NCI-H187 (cell line): ENCODE measurements at regions not wholly inside any gene's neighbourhood (a gene's known extent, or its start where the extent isn't known, plus 50 kb on each side); places are given as distances from the start of the nearest gene placed in this dataset.

ENCODE experiments used
- DNase-seq, 2 experiments: peaks; one replicate each; lab custom pipeline; 2025; lab: John Stamatoyannopoulos, UW

- DNase-seq: no peak
Observed at GRCh38 chr1:88376421-88376820, 307.7 kb upstream of the PKN2 start.

DNA sequence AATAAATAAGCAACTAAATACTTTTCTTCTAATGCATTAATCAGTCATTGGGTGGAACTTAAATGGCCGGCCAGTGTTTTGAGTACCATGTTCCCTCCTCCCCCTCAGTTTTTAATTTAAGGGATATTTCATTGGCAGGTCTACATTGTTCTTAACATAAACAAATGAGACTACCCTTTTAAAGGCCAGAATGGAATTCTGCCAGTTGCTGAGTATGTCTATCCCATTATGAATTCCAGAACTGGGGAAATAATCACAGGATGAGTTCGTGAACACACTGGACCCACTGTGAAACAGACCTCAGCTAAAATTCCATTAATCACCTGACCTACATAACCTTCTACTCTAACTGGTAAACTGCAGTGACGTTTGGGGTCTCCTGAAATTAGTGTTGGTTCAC lies 305.5 kb upstream of the PKN2 start:
- DNase-seq: no peak

DNA sequence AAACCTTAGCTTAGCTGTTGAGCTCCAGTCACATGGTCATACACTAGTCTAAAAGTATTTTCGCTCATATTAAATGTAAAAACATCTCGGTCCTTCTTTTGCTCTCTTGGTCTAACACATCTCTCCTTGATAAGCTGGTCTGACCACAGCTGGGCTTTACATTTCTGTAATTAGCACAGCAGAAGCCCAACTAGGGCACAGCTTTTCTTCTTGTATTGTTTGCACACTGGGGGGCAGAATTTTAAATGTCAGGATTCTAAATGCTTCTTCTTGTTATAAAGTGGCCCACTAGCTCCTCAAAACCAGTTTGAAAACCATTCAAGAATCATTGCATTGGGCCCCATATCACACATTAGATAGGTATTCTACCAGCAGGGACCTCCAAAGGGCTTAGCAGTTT lies 289.1 kb upstream of the PKN2 start:
- DNase-seq: no peak

GRCh38 chr1:88398338-88398737 lies 285.7 kb upstream of the PKN2 start:
- DNase-seq: no peak

- no peak for DNase-seq
Observed at GRCh38 chr1:88399690-88400089, 284.4 kb upstream of the PKN2 start.

DNA sequence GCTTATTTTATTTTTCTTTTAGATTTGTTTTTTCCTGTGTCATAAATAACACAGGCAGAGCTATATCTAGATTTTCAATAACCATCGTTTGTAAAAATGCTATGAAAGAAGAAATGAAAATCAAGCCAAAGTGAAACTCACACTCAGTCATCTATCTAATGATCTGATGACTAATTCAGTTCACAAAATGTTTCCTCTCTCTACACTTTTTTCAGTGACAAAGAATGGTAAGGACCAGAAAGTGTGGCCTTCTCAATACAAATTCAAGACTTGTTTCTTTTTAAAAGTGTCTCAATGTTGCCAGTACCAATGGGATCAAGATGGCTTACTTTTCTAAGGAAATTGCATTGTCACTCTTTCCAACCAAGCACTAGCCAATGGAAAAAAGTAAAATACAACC lies 282.8 kb upstream of the PKN2 start:
- no peak for DNase-seq

DNA sequence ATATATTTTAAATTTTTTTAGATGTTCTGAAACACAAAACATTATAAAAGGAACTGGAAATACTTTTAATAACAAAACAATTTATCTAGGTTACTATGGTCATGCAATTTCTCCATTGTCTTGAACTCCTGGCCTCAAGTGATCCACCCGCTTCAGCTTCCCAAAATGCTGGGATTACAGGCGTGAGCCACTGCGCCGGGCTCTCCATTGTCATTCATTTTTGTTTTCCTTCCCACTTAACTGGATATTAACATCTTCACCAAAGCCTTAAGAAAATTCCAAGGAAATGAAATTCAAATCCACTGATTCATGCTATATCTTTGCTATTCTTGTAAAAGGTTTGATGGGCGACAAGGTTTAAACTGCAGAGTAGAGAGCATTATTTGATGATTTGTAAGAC lies 279.5 kb upstream of the PKN2 start:
- no peak for DNase-seq

GRCh38 chr1:88407248-88407647 lies 276.8 kb upstream of the PKN2 start:
- DNase-seq: no peak

GRCh38 chr1:88421997-88422396 lies 262.1 kb upstream of the PKN2 start:
- no peak for DNase-seq

DNA sequence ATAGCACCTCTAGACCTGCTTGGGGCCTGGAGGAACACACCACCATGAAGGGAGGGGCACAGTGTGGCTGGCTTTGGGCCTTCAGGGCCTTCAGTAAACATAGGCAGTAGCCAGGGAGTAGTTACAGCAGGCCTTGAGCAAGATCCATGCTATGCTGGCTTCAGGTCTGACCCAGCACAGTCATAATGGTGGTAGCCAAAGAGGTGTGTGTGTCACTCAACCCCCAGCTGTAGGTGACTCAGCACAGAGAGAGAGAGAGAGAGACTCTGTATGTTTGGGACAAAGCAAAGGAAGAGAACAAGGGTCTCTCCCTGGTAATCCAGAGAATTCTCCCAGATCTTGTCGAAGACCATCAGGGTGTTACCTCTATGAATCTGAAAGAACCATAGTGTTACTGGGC lies 250.5 kb upstream of the PKN2 start:
- no peak for DNase-seq

GRCh38 chr1:88434836-88435235 lies 249.2 kb upstream of the PKN2 start:
- no peak for DNase-seq

- no peak for DNase-seq
Observed at GRCh38 chr1:88441022-88441421, 243.1 kb upstream of the PKN2 start.

- DNase-seq: no peak
Observed at GRCh38 chr1:88451856-88452255, 232.2 kb upstream of the PKN2 start.

- no peak for DNase-seq
Observed at GRCh38 chr1:88453295-88453694, 230.8 kb upstream of the PKN2 start.

DNA sequence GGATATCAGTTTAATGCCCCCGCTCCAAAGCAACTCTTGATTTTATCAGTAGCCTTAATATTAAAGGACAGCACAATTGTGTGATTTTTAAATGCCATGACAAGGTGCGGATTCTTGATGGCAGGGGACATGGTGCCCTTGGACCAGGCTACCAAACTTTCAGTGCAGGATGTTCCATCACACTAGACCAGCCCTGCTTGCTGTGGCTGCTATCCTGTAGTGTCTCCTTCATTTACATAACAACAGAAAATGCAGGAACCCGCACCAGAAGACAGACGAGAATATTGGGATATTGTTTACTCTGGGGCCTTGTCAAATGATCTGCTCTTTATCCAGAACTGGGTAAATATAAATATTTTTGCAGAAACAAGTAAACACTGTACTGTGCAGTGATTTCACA lies 229.3 kb upstream of the PKN2 start:
- DNase-seq: no peak

DNA sequence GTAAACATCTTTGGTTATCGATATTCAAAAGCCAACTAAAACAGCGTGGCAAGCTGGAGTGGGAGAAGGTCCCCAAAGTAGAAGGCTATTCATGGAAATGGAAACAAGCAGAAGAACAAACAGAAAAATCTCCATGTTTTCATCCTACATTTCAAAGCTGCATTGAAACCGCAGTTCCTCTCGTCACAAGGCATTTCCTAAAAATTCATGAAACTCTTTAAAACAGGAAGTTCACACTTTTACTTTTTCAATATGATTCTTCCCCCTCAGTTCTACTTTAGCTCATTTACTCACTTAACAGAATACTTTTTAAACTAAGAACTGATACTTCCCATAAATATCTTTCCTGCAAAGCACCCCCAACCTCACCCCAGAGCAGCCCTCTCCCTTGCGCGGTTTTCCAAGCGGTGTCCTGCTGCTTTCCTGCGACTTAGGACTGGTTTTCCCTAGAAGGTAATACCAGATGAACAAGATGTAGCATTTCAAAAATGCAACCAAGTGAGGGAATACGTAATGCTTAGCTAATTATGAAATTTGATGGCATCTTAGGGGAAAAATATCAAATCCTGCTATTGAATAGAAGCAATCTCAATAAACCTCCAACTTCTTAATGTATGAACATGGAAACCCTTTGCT lies 228.3 kb upstream of the PKN2 start:
- no peak for DNase-seq

DNA sequence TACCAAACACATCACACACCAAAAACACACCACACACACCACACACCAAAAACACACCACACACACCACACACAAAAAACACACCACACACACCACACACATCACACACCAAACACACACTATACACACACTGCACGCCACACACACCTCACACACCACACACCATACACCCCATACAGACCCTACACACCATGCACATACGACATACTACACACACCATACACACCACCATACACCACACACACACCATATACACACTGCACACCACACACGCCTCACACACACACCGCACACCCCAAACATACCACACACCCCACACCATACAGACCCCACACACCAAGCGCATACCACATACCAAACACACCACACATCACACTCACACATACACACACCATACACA lies 226.9 kb upstream of the PKN2 start:
- no peak for DNase-seq

- DNase-seq: no peak
Observed at GRCh38 chr1:88461007-88461406, 223.1 kb upstream of the PKN2 start.

- DNase-seq: no peak
Observed at GRCh38 chr1:88462096-88462487, 222.0 kb upstream of the PKN2 start.

- DNase-seq: no peak
Observed at GRCh38 chr1:88462488-88463261, 221.4 kb upstream of the PKN2 start.

GRCh38 chr1:88463401-88463985 lies 220.6 kb upstream of the PKN2 start:
- DNase-seq: no peak

DNA sequence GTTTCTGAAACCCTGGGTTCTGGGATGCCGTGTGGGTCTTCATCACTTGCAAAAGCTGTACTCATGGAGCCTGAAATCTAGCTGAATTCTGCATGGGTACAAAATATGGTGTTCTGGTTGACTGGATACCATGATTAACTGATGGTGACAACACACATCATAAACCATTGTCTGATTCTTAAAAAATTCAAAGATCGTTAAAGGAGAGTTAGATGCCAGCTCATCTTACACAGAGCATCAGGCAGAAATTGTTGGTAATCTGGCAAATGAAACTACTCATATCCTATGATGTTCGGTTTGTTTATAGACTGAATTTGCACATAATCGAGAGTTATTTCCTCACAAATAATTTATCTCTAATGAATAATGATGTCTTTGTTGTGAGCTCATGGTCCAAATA lies 218.1 kb upstream of the PKN2 start:
- DNase-seq: no peak

DNA sequence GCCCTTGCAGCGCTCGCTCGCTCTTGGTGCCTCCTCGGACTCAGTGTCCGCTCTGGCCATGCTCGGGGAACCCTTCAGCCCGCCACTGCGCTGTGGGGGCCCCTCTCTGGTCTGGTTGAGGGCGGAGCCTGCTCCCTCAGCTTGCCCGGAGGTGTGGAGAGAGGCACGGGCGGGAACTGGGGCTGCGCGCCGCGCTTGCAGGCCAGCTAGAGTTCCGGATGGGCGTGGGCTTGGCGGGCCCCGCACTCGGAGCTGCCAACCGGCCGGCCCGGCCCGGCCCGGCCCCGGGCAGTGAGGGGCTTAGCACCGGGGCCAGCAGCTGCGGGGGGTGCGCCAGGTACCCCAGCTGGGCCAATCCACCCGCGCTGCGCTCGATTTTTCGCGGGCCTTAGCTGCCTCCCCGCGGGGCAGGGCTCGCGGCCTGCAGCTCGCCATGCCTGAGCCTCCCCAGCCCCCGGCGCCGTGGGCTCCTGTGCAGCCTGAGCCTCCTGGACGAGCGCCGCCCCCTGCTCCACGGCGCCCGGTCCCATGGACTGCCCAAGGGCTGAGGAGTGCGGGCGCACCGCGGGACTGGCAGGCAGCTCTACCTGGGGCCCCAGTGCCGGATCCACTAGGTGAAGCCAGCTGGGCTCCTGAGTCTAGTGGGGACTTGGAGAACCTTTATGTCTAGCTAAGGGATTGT lies 217.0 kb upstream of the PKN2 start:
- DNase-seq: no peak
